Activated CD4-positive, CD25-positive, alpha-beta regulatory T cell treated with anti-CD3 and anti-CD28 coated beads, Interleukin-2, amount 50 U/mL, for 16 hours (primary cell): ENCODE measurements at regions not wholly inside any gene's neighbourhood (a gene's known extent, or its start where the extent isn't known, plus 50 kb on each side); places are given as distances from the start of the nearest gene placed in this dataset.

Experiments
- DNase-seq: peaks from one replicate; pipeline ENCODE4 v3.0.0-alpha.2; 2020; ENCODE audit warnings: low read depth, low spot score

GRCh38 chr3:106610362-106610959, 741.6 kb upstream of the CBLB start:
- DNase-seq, result no peak

- DNase-seq, result no peak
Measured at GRCh38 chr3:106611116-106611515, 742.3 kb upstream of the CBLB start.

- no peak for DNase-seq
Measured at GRCh38 chr3:106611841-106612240, 743.0 kb upstream of the CBLB start.

- no peak for DNase-seq
Measured at GRCh38 chr3:106616556-106616955, 747.7 kb upstream of the CBLB start.

- DNase-seq, result no peak
Measured at GRCh38 chr3:106617276-106617675, 748.5 kb upstream of the CBLB start.

GRCh38 chr3:106620646-106621045, 751.8 kb upstream of the CBLB start:
- DNase-seq, result no peak

- DNase-seq, result no peak
Measured at GRCh38 chr3:106624154-106624553, 753.1 kb upstream of the CCDC54 start.

- no peak for DNase-seq
Measured at GRCh38 chr3:106628407-106628806, 748.8 kb upstream of the CCDC54 start.

GRCh38 chr3:106629215-106629832, 747.9 kb upstream of the CCDC54 start:
- DNase-seq, result no peak

GRCh38 chr3:106631373-106632108, 745.7 kb upstream of the CCDC54 start:
- no peak for DNase-seq

- DNase-seq, result no peak
Measured at GRCh38 chr3:106635271-106635670, 742.0 kb upstream of the CCDC54 start.

- no peak for DNase-seq
Measured at GRCh38 chr3:106635826-106636225, 741.4 kb upstream of the CCDC54 start.

- DNase-seq, result no peak
Measured at GRCh38 chr3:106640353-106640752, 736.9 kb upstream of the CCDC54 start.

GRCh38 chr3:106642161-106642560, 735.1 kb upstream of the CCDC54 start:
- DNase-seq, result no peak

GRCh38 chr3:106643684-106644161, 733.5 kb upstream of the CCDC54 start:
- DNase-seq, result no peak

- DNase-seq, result no peak
Measured at GRCh38 chr3:106673926-106674569, 703.2 kb upstream of the CCDC54 start.

GRCh38 chr3:106675451-106675850, 701.8 kb upstream of the CCDC54 start:
- no peak for DNase-seq

- no peak for DNase-seq
Measured at GRCh38 chr3:106678657-106679390, 698.4 kb upstream of the CCDC54 start.

GRCh38 chr3:106683953-106684620, 693.2 kb upstream of the CCDC54 start:
- no peak for DNase-seq

GRCh38 chr3:106685745-106686144, 691.5 kb upstream of the CCDC54 start:
- no peak for DNase-seq

- DNase-seq, result no peak
Measured at GRCh38 chr3:106687905-106688304, 689.3 kb upstream of the CCDC54 start.
